NT2/D1 (cell line): ENCODE measurements at regions not wholly inside any gene's neighbourhood (a gene's known extent, or its start where the extent isn't known, plus 50 kb on each side); places are given as distances from the start of the nearest gene placed in this dataset.

Source experiments
- SUZ12 ChIP-seq: IDR thresholded peaks from 2 replicates; pipeline ENCODE4 v1.6.1; 2011; ENCODE audit not compliant: insufficient read length, insufficient read depth; ENCODE audit errors: extremely low read depth
- YY1 ChIP-seq: IDR thresholded peaks from 2 replicates; pipeline ENCODE4 v1.6.1; 2011; ENCODE audit not compliant: insufficient read length, insufficient read depth
- ZNF274 ChIP-seq: IDR thresholded peaks from 2 replicates; pipeline ENCODE4 v1.6.1; 2011; ENCODE audit warnings: mild to moderate bottlenecking, low read depth, low read length

DNA sequence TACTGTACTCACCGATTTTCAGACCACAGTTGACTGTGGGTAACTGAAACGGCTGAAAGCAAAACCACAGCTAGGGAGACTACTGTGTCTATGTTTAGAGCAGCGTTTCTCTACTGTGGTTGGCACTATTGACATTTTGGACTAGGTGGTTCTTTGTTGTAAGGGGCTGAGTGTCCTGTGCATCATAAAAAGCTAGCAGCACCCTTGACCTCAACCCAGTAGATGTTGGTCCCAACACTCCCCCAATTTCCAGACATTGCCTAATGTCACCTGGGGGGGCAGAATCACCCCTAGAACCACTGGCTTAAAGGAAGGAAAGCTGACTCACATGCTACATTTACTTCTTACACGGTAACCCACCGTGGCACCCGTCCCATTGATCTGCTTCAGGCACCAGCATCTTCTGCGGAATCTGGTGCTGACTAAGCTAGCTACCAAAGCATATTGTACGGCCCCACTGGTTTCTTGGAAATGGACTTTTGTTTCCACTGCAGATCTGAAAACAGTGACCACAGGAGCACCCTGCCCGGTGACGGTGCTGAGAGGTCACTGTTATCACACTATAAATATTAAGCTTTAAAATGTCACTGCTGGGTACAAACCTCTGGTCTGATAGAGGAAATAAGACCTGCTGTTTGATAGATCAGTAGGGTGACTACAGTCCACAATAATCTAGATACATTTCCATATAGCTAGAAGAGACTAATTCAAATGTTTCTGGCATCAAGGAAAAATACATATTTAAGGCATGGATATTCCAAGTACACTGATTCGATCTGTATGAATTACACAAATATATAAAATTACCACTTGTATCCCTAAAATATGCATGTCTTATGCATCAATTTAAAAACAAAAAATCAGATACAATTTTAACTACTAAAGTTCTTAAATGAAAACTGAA is 151.4 kb downstream of the HSD17B3 start:
- TF ChIP-seq YY1: no peak
- TF ChIP-seq ZNF274: no peak
- TF ChIP-seq SUZ12: no peak
